Kidney epithelial cell (primary cell): ENCODE measurements at regions not wholly inside any gene's neighbourhood (a gene's known extent, or its start where the extent isn't known, plus 50 kb on each side); places are given as distances from the start of the nearest gene placed in this dataset.

Experiments used
- DNase-seq: peaks from one replicate; pipeline ENCODE4 v3.0.0-alpha.2; 2010; ENCODE audit warnings: low read depth
- H3K27me3 ChIP-seq: 2 replicates; pipeline ENCODE4 v1.6.0; 2011; ENCODE audit warnings: low read length; ENCODE audit not compliant: control insufficient read depth, insufficient read depth
- H3K36me3 ChIP-seq: 2 replicates; pipeline ENCODE4 v1.5.1; 2011; ENCODE audit warnings: low read length; ENCODE audit not compliant: control insufficient read depth, insufficient read depth
- H3K4me3 ChIP-seq: 2 replicates; pipeline ENCODE4 v1.5.1; 2011; ENCODE audit warnings: low read depth, mild to moderate bottlenecking, control low read depth, low read length
- CTCF ChIP-seq: IDR thresholded peaks from 2 replicates; pipeline ENCODE4 v1.5.1; 2011; ENCODE audit warnings: mild to moderate bottlenecking, moderate library complexity, low read length, control low read depth, inconsistent platforms; ENCODE audit not compliant: insufficient read depth, poor library complexity, severe bottlenecking

GRCh38 chr20:24751551-24751950 is 197.5 kb upstream of the CST7 start:
- Histone ChIP-seq H3K4me3 (no peak overlapping the region), H3K36me3 (no peaks in the 10 kb centered on the region), H3K27me3 (no peaks in the 10 kb centered on the region)
- no peak for TF ChIP-seq CTCF
- no peak for DNase-seq

- H3K27me3 ChIP-seq, result no peaks in the 10 kb centered on the region
- no peak for TF ChIP-seq CTCF
- no peak overlapping the region for H3K4me3 ChIP-seq
- DNase-seq, result no peak
- H3K36me3 ChIP-seq, result no peaks in the 10 kb centered on the region
Measured at GRCh38 chr20:24752612-24753011, 196.5 kb upstream of the CST7 start.

- Histone ChIP-seq H3K27me3 (no peaks in the 10 kb centered on the region), H3K4me3 (no peak overlapping the region), H3K36me3 (no peaks in the 10 kb centered on the region)
- no peak for DNase-seq
- TF ChIP-seq CTCF, result no peak
Measured at GRCh38 chr20:24753130-24753529, 195.9 kb upstream of the CST7 start.

- TF ChIP-seq CTCF, result no peak
- H3K27me3 ChIP-seq, result no peaks in the 10 kb centered on the region
- no peak for DNase-seq
- H3K36me3 ChIP-seq, result no peaks in the 10 kb centered on the region
- no peak overlapping the region for H3K4me3 ChIP-seq
Measured at GRCh38 chr20:24754691-24755090, 194.4 kb upstream of the CST7 start.

GRCh38 chr20:24755411-24755922 is 193.6 kb upstream of the CST7 start:
- TF ChIP-seq CTCF, result no peak

GRCh38 chr20:24756292-24757025 is 192.6 kb upstream of the CST7 start:
- DNase-seq, result no peak
- H3K4me3 ChIP-seq, result no peak overlapping the region
- no peak for TF ChIP-seq CTCF

More at GRCh38 chr20:24755411-24755922, 193.6 kb upstream of the CST7 start:
- Histone ChIP-seq H3K4me3 (no peak overlapping the region), H3K27me3 (no peaks in the 10 kb centered on the region), H3K36me3 (no peaks in the 10 kb centered on the region)
- DNase-seq, result peak; percentile 55

More at GRCh38 chr20:24756292-24757025, 192.6 kb upstream of the CST7 start:
- H3K36me3 ChIP-seq, result no peaks in the 10 kb centered on the region
- H3K27me3 ChIP-seq, result no peaks in the 10 kb centered on the region
